22Rv1 (cell line): ENCODE measurements at regions not wholly inside any gene's neighbourhood (a gene's known extent, or its start where the extent isn't known, plus 50 kb on each side); places are given as distances from the start of the nearest gene placed in this dataset.

ENCODE experiments used
- H3K27ac ChIP-seq: fragments of 450-650 bp; 2 replicates; pipeline ENCODE4 v1.5.1; 2017
- ZFX ChIP-seq: fragments of 450-650 bp; IDR thresholded peaks from 2 replicates; pipeline ENCODE4 v1.6.1; 2017; ENCODE audit warnings: antibody characterized with exemption, borderline replicate concordance
- TF ChIP-seq, protein P1 (sequence below): fragments of 450-650 bp; IDR thresholded peaks from 2 replicates; pipeline ENCODE4 v1.5.1; 2017; ENCODE audit warnings: mild to moderate bottlenecking

DNA sequence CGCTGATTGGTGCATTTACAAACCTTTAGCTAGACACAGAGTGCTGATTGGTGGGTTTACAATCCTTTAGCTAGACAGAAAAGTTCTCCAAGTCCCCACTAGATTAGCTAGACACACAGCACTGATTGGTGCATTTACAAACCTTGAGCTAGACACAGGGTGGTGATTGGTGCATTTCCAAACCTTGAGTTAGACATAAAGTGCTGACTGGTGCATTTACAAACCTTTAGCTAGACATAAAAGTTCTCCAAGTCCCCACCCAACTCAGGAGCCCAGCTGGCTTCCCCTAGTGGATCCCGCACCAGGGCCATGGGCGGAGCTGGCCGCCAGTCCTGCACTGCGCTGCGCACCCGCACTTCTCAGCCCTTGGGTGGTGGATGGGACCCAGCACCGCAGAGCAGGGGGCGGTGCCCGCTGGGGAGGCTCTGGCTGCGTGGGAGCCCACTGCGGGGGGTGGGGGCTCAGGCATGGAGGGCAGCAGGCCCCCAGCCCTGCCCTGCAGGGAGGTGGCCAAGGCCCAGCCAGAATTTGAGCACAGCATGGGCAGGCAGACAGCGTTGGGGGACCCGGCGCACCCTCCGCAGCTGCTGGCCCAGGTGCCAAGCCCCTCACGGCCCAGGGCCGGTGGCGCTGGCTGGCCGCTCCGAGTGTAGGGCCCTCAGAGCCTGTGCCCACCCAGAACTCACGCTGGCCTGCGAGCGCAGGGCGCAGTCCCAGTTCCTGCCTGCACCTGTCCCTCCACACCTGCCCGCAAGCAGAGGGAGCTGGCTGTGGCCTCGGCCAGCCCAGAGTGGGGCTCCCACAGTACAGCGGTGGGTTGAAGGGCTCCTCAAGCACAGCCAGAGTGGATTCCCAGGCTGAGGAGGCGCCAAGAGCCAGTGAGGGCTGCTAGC lies 608.9 kb upstream of the LCORL start:
- H3K27ac ChIP-seq: no peak overlapping the region
- no peak for TF ChIP-seq ZFX
- TF ChIP-seq, protein P1, sequence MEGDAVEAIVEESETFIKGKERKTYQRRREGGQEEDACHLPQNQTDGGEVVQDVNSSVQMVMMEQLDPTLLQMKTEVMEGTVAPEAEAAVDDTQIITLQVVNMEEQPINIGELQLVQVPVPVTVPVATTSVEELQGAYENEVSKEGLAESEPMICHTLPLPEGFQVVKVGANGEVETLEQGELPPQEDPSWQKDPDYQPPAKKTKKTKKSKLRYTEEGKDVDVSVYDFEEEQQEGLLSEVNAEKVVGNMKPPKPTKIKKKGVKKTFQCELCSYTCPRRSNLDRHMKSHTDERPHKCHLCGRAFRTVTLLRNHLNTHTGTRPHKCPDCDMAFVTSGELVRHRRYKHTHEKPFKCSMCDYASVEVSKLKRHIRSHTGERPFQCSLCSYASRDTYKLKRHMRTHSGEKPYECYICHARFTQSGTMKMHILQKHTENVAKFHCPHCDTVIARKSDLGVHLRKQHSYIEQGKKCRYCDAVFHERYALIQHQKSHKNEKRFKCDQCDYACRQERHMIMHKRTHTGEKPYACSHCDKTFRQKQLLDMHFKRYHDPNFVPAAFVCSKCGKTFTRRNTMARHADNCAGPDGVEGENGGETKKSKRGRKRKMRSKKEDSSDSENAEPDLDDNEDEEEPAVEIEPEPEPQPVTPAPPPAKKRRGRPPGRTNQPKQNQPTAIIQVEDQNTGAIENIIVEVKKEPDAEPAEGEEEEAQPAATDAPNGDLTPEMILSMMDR: no peak

DNA sequence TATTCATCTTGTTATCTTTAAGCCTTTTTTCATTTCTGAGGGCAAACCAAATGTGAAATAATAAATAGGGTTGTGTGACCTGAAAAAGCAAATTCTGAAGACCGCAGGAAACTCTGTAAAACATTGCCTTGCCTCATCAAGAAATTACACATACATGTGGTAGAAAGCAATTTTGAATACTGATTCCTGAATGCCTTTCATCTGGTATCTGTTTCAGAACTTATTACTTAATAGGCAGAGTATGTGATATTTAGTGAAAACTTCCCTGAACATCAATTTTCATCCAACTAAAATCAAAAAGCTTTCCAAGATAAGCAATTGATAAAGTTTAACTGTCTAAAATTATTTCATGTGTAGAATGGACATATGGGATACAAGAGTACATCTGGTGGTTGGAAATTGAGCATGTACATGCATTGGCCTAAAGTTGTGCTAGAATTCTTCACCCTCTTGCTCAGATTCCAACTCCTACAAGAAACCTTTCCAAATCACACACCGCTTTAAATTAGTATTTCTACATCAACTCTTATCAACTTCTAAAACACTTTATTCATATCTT lies 606.0 kb upstream of the LCORL start:
- TF ChIP-seq, protein P1: no peak
- H3K27ac ChIP-seq: no peak overlapping the region

DNA sequence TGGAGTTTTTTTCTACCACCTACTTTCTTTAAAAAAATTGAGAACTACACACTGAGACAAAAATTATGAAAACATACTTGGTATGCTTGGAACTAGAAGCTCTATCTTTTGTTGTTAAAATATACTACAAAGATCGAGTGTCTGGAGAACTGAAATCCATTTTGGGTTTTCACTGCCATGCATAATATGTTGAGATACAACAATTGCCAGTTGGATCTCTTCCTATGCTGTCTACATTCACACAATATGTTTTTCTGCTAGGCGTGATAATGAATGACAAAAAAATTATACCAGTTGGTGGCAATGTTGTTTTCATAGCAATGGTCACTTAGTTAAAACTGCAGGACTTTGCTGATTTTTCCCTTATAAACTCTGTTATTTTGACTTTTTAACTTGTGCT lies 605.4 kb upstream of the LCORL start:
- H3K27ac ChIP-seq: no peak overlapping the region
- TF ChIP-seq, protein P1: no peak
- no peak for TF ChIP-seq ZFX

DNA sequence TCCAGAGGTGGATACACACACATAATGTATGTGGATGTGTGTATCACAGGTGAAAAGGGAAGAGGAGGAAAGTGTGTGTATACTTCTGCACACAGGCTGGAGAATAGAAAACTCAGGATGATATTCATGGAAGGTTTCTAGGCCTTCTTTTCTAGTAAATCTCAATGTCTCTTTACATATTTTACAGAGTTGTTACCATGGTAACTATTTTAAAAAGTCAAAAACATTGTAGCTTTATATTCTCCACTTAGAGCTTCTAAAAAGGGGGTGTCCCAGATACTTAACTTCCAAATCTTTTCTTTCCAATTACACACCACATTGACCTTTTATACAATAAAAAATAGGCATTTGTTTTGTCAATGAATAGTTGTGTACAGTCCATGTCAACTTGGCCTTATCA lies 604.8 kb upstream of the LCORL start:
- no peak overlapping the region for H3K27ac ChIP-seq
- TF ChIP-seq, protein P1: no peak
- TF ChIP-seq ZFX: no peak

DNA sequence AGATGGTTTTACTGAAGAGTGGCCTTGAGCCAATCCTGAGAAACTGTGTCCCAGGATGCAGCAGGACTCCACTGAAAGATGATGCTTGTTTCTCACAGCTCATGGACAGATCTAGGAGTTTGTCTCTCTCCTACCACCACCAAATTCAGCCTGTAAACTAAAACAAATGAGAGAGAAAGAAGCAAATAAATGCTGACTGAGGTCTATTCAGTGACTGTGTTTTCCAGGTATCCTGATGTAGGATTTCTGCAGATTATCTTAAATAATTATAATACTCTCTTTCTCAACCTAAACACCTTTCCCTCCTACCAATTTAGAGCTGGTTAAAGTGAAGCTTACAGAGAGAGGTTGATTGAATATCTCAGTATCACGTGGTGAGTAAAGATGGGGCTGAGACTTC lies 599.6 kb upstream of the LCORL start:
- no peak overlapping the region for H3K27ac ChIP-seq
- TF ChIP-seq, protein P1: no peak
- no peak for TF ChIP-seq ZFX

GRCh38 chr4:18616720-18617119 lies 595.2 kb upstream of the LCORL start:
- no peak for TF ChIP-seq ZFX
- TF ChIP-seq, protein P1: no peak
- no peak overlapping the region for H3K27ac ChIP-seq

DNA sequence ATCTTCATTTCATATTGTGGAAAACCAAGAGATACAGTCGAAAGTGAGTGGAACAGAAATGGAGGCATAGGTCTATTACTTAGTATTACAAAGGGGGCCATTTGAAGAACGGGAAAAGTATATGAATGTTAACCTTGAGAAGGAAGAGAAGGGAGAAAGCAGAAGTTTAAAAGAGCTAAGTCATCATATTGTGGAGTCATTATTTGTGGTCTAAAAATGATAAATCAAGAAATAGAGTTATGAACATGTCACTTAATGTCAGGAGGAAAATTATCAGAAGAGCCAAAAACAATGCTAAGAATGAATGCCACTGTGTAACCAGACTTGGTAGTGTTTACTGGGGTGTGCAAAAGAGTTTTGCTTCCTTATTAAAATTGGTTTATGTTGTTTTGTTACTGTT lies 589.5 kb upstream of the LCORL start:
- no peak for TF ChIP-seq ZFX
- TF ChIP-seq, protein P1: no peak
- H3K27ac ChIP-seq: no peak overlapping the region
